A549 (cell line): ENCODE measurements at regions not wholly inside any gene's neighbourhood (a gene's known extent, or its start where the extent isn't known, plus 50 kb on each side); places are given as distances from the start of the nearest gene placed in this dataset.

Source experiments
- ATAC-seq, 2 experiments: fragments of 200-7000 bp in 1 of 2; fragments of >200 bp in 1 of 2; cut with Nextera tagmentation in 1 of 2; cut with Tn5 transposase in 1 of 2; 3 replicates each; pipeline versions ENCODE4 v1.8.0 to v1.9.1; 2018 to 2020; ENCODE audit warnings: mild to moderate bottlenecking in 1 of 2, moderate library complexity in 1 of 2
- CTCF ChIA-PET: fragments of 300-600 bp; sonication (Branson Sonifier 250); formaldehyde crosslinking; extraction: SDS; loops from one replicate; lab custom pipeline; 2021; ENCODE audit warnings: antibody characterized with exemption, inconsistent platforms; lab: Yijun Ruan, JAX
- POLR2A ChIA-PET: fragments of 350-600 bp; formaldehyde crosslinking; extraction: SDS; loops from one replicate; lab custom pipeline; 2021; ENCODE audit warnings: antibody characterized with exemption, inconsistent platforms; lab: Yijun Ruan, JAX
- DNase-seq, 2 experiments: peaks; one replicate each; pipeline versions ENCODE4 v3.0.0 to v3.0.0-alpha.2; 2011 to 2016; ENCODE audit warnings: low read depth in 1 of 2, low spot score in 1 of 2
- FAIRE-seq: peaks from 2 replicates; lab custom pipeline; 2011; peaks lifted over from hg19 to GRCh38; lab: Jason Lieb, UNC
- H3K27ac ChIP-seq, 2 experiments: fragments of >200 bp; sonication (Bioruptor Twin); formaldehyde crosslinking; 3 replicates each; pipeline ENCODE4 v1.5.1; 2016 to 2017
- H3K4me1 ChIP-seq: fragments of >200 bp; sonication (Bioruptor Twin); formaldehyde crosslinking; 3 replicates; pipeline ENCODE4 v1.6.1; 2016
- H3K4me2 ChIP-seq: fragments of >200 bp; sonication (Bioruptor Twin); formaldehyde crosslinking; 3 replicates; pipeline ENCODE4 v1.6.1; 2016
- H3K4me3 ChIP-seq: fragments of >200 bp; sonication (Bioruptor Twin); formaldehyde crosslinking; 3 replicates; pipeline ENCODE4 v1.5.1; 2016
- H3K9me3 ChIP-seq: fragments of >200 bp; sonication (Bioruptor Twin); formaldehyde crosslinking; 3 replicates; pipeline ENCODE4 v1.6.1; 2016
- BHLHE40 ChIP-seq: IDR thresholded peaks from 2 replicates; pipeline ENCODE4 v1.6.1; 2012; ENCODE audit warnings: low read depth, low read length, inconsistent platforms
- CBX8 ChIP-seq: fragments of 200-600 bp; sonication (generic); IDR thresholded peaks from 2 replicates; pipeline ENCODE4 v1.6.1; 2016
- FOSB ChIP-seq: fragments of 250-450 bp; sonication (Bioruptor Pico); IDR thresholded peaks from 2 replicates; pipeline ENCODE4 v1.5.0; 2020; ENCODE audit warnings: mild to moderate bottlenecking, moderate library complexity
- FOSL2 ChIP-seq, 2 experiments: fragments of 450-650 bp in 1 of 2; fragments of >200 bp in 1 of 2; sonication (Bioruptor Twin) in 1 of 2; formaldehyde crosslinking; IDR thresholded peaks; 2 replicates each; pipeline versions ENCODE4 v1.5.0 to v1.6.1; 2016 to 2020; ENCODE audit warnings: mild to moderate bottlenecking in 1 of 2, moderate library complexity in 1 of 2
- GATA3 ChIP-seq: IDR thresholded peaks from 2 replicates; pipeline ENCODE4 v1.6.1; 2012; ENCODE audit warnings: borderline replicate concordance
- HDAC2 ChIP-seq: fragments of 200-600 bp; sonication (generic); IDR thresholded peaks from 2 replicates; pipeline ENCODE4 v1.6.1; 2016
- HES2 ChIP-seq: fragments of >200 bp; sonication (Bioruptor Twin); formaldehyde crosslinking; IDR thresholded peaks from 2 replicates; pipeline ENCODE4 v1.6.1; 2016
- HOXA7 ChIP-seq: fragments of 250-450 bp; sonication (Bioruptor Pico); IDR thresholded peaks from 2 replicates; pipeline ENCODE4 v1.5.0; 2020; ENCODE audit warnings: mild to moderate bottlenecking, moderate library complexity
- HOXB5 ChIP-seq: fragments of 250-450 bp; sonication (Bioruptor Pico); IDR thresholded peaks from 2 replicates; pipeline ENCODE4 v1.5.0; 2020; ENCODE audit warnings: mild to moderate bottlenecking, moderate library complexity
- JUN ChIP-seq, 2 experiments: fragments of >200 bp; sonication (Bioruptor Twin); formaldehyde crosslinking; IDR thresholded peaks; 2 replicates in 1 of 2; 3 replicates in 1 of 2; pipeline ENCODE4 v1.6.1; 2016 to 2017
- JUNB ChIP-seq: fragments of >200 bp; sonication (Bioruptor Twin); formaldehyde crosslinking; IDR thresholded peaks from 2 replicates; pipeline ENCODE4 v1.6.1; 2016
- KDM1A ChIP-seq: fragments of 200-600 bp; sonication (generic); IDR thresholded peaks from 2 replicates; pipeline ENCODE4 v1.6.1; 2016; ENCODE audit warnings: low read depth, mild to moderate bottlenecking
- KDM5A ChIP-seq: fragments of 200-600 bp; sonication (generic); IDR thresholded peaks from 2 replicates; pipeline ENCODE4 v1.6.1; 2016; ENCODE audit warnings: antibody characterized with exemption, mild to moderate bottlenecking
- MAFK ChIP-seq: fragments of 450-650 bp; IDR thresholded peaks from 2 replicates; pipeline ENCODE4 v1.6.1; 2014; ENCODE audit not compliant: partially characterized antibody
- MAZ ChIP-seq: fragments of 150-350 bp; IDR thresholded peaks from 2 replicates; pipeline ENCODE4 v1.6.1; 2014; ENCODE audit warnings: antibody characterized with exemption, low read depth, low read length, borderline replicate concordance
- NFE2L2 ChIP-seq: fragments of 150-350 bp; conservative IDR thresholded peaks from 2 replicates; pipeline ENCODE4 v1.6.1; 2014; ENCODE audit warnings: low read length
- NPAS2 ChIP-seq: fragments of 250-450 bp; sonication (Bioruptor Pico); IDR thresholded peaks from 2 replicates; pipeline ENCODE4 v1.8.0; 2022; ENCODE audit warnings: mild to moderate bottlenecking, moderate library complexity, borderline replicate concordance
- NR3C1 ChIP-seq: fragments of >200 bp; sonication (Bioruptor Twin); formaldehyde crosslinking; IDR thresholded peaks from 3 replicates; pipeline ENCODE4 v1.6.1; 2017
- RCOR1 ChIP-seq: fragments of 150-350 bp; IDR thresholded peaks from 2 replicates; pipeline ENCODE4 v1.6.1; 2014; ENCODE audit warnings: antibody characterized with exemption, low read length, low read depth
- RFX5 ChIP-seq: fragments of 450-650 bp; IDR thresholded peaks from 2 replicates; pipeline ENCODE4 v1.7.1; 2014; ENCODE audit warnings: antibody characterized with exemption, mild to moderate bottlenecking, moderate library complexity
- SMC3 ChIP-seq: fragments of >200 bp; sonication (Bioruptor Twin); formaldehyde crosslinking; IDR thresholded peaks from 3 replicates; pipeline ENCODE4 v1.6.1; 2018; ENCODE audit warnings: inconsistent platforms
- SREBF2 ChIP-seq: fragments of 450-650 bp; IDR thresholded peaks from 2 replicates; pipeline ENCODE4 v1.6.1; 2014; ENCODE audit warnings: mild to moderate bottlenecking, moderate library complexity
- TFCP2L1 ChIP-seq: fragments of 250-450 bp; sonication (Bioruptor Pico); IDR thresholded peaks from 2 replicates; pipeline ENCODE4 v1.5.0; 2021; ENCODE audit warnings: mild to moderate bottlenecking
- TP53 ChIP-seq: fragments of 250-450 bp; sonication (Bioruptor Pico); IDR thresholded peaks from 2 replicates; pipeline ENCODE4 v1.5.0; 2021; ENCODE audit warnings: mild to moderate bottlenecking, moderate library complexity
- ZC3H11A ChIP-seq: fragments of 450-650 bp; IDR thresholded peaks from 2 replicates; pipeline ENCODE4 v1.6.1; 2014; ENCODE audit warnings: antibody characterized with exemption, mild to moderate bottlenecking
- WGBS: methylation state at CpG from one replicate; pipeline ENCODE4 v1.1.6; 2017; ENCODE audit errors: missing lambda C conversion rate; 5-methylcytosine and 5-hydroxymethylcytosine counted together
- TF ChIP-seq, protein P1 (sequence below): fragments of 250-450 bp; sonication (Bioruptor Pico); IDR thresholded peaks from 2 replicates; pipeline ENCODE4 v1.5.0; 2021; ENCODE audit warnings: mild to moderate bottlenecking, moderate library complexity, borderline replicate concordance
- TF ChIP-seq, protein P2 (sequence below): fragments of >200 bp; sonication (Bioruptor Twin); formaldehyde crosslinking; IDR thresholded peaks from 3 replicates; pipeline ENCODE4 v1.6.1; 2016

DNA sequence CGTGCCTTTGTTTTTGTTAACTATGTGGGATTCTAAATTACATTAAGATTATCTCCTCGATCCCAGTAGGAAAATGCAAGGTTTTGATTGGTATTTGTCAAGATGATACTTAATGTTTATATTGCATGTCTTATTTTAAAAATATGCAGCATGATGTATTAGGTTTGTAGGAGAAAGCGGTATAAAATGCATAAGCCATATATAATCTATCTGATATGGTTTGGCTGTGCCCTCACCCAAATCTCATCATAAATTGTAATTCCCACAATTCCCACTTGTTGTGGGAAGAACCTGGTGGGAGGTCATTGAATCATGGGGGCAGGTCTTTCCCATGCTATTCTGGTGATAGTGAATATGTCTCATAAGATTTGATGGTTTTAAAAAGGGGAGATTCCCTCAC, 198.1 kb upstream of the NCAM2 start:
- Histone ChIP-seq H3K4me2 (no peak overlapping the region), H3K4me1 (no peaks in the 10 kb centered on the region), H3K27ac (no peak overlapping the region), H3K9me3 (no peaks in the 10 kb centered on the region), H3K4me3 (no peak overlapping the region)
- ChIA-PET CTCF (no interaction called here), POLR2A (no interaction called here)
- FAIRE-seq = no peak
- WGBS = 36% methylated on average over 3 of the region's 3 CpGs
- no peak for DNase-seq
- no peak for TF ChIP-seq ZC3H11A
- no peak for TF ChIP-seq NPAS2
- no peak for TF ChIP-seq SREBF2
- no peak for TF ChIP-seq HOXB5 (CRISPR knock-in tag)
- no peak for TF ChIP-seq RCOR1
- no peak for TF ChIP-seq BHLHE40
- no peak for ATAC-seq

GRCh38 chr21:20802201-20802600, 196.0 kb upstream of the NCAM2 start:
- H3K4me1 ChIP-seq = no peaks in the 10 kb centered on the region
- no peak overlapping the region for H3K27ac ChIP-seq
- POLR2A ChIA-PET = no interaction called here
- no peak for TF ChIP-seq RCOR1
- no peak for TF ChIP-seq NFE2L2
- TF ChIP-seq FOSL2 (IDR thresholded peaks at IDR 0.05) = no peak
- no peak for TF ChIP-seq FOSL2 (CRISPR knock-in tag; IDR thresholded peaks at IDR 0.05)
- no peak for TF ChIP-seq NPAS2
- TF ChIP-seq GATA3 = no peak
- no peak for TF ChIP-seq HOXA7 (CRISPR knock-in tag)
- TF ChIP-seq KDM5A = no peak
- no peak for TF ChIP-seq MAZ
- no peak for TF ChIP-seq HDAC2
- no peak for TF ChIP-seq NR3C1
- no peak for TF ChIP-seq JUNB
- TF ChIP-seq, protein P1, sequence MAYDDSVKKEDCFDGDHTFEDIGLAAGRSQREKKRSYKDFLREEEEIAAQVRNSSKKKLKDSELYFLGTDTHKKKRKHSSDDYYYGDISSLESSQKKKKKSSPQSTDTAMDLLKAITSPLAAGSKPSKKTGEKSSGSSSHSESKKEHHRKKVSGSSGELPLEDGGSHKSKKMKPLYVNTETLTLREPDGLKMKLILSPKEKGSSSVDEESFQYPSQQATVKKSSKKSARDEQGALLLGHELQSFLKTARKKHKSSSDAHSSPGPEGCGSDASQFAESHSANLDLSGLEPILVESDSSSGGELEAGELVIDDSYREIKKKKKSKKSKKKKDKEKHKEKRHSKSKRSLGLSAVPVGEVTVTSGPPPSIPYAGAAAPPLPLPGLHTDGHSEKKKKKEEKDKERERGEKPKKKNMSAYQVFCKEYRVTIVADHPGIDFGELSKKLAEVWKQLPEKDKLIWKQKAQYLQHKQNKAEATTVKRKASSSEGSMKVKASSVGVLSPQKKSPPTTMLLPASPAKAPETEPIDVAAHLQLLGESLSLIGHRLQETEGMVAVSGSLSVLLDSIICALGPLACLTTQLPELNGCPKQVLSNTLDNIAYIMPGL (CRISPR knock-in tag) = no peak
- TF ChIP-seq JUN (IDR thresholded peaks at IDR 0.05) = no peak
- no peak for TF ChIP-seq SMC3
- no peak for TF ChIP-seq CBX8
- no peak for TF ChIP-seq TP53
- TF ChIP-seq HES2 = no peak
- no peak for TF ChIP-seq SREBF2
- no peak for TF ChIP-seq TFCP2L1
- TF ChIP-seq, all 56 proteins: peak for 0
- H3K9me3 ChIP-seq = no peaks in the 10 kb centered on the region
- DNase-seq (no peak), ATAC-seq (no peak), FAIRE-seq (no peak)
- H3K4me2 ChIP-seq = no peak overlapping the region
- CTCF ChIA-PET = no interaction called here
- no peak overlapping the region for H3K4me3 ChIP-seq
- WGBS = 8% methylated on average over 4 of the region's 4 CpGs

- Histone ChIP-seq H3K9me3 (no peaks in the 10 kb centered on the region), H3K27ac (no peak overlapping the region), H3K4me3 (no peak overlapping the region), H3K4me2 (no peak overlapping the region), H3K4me1 (no peaks in the 10 kb centered on the region)
- no peak for DNase-seq
- no peak for FAIRE-seq
- CTCF ChIA-PET = no interaction called here
- 18% methylated on average over 8 of the region's 8 CpGs for WGBS
- TF ChIP-seq RFX5 (no peak), FOSB (CRISPR knock-in tag) (no peak), FOSL2 (IDR thresholded peaks at IDR 0.05) (no peak), FOSL2 (CRISPR knock-in tag; IDR thresholded peaks at IDR 0.05) (no peak), HDAC2 (no peak), KDM1A (no peak), TFCP2L1 (no peak), TP53 (no peak), KDM5A (no peak), MAFK (no peak)
- TF ChIP-seq, protein P2, sequence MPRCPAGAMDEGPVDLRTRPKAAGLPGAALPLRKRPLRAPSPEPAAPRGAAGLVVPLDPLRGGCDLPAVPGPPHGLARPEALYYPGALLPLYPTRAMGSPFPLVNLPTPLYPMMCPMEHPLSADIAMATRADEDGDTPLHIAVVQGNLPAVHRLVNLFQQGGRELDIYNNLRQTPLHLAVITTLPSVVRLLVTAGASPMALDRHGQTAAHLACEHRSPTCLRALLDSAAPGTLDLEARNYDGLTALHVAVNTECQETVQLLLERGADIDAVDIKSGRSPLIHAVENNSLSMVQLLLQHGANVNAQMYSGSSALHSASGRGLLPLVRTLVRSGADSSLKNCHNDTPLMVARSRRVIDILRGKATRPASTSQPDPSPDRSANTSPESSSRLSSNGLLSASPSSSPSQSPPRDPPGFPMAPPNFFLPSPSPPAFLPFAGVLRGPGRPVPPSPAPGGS = no peak
- TF ChIP-seq, protein P1 (CRISPR knock-in tag) = no peak
- no peak for ATAC-seq
- POLR2A ChIA-PET = no interaction called here
Measured at GRCh38 chr21:20802631-20803260, 195.5 kb upstream of the NCAM2 start.
